ENCODE measurements at regions not wholly inside any gene's neighbourhood (a gene's known extent, or its start where the extent isn't known, plus 50 kb on each side); places are given as distances from the start of the nearest gene placed in this dataset.

- H3K4me3 ChIP-seq (replicated peaks; ENCODE audit: low read depth, low read length) = no peak overlapping the region
- TF ChIP-seq CTCF (IDR thresholded peaks at IDR 0.05; ENCODE audit: insufficient read depth, low read length, poor library complexity, severe bottlenecking) = no peak
- DNase-seq (ENCODE audit: extremely low read depth, insufficient read length) = no peak
- H3K27me3 ChIP-seq (replicated peaks; ENCODE audit: control insufficient read depth, insufficient read depth, low read length) = no peaks in the 10 kb centered on the region
- no peaks in the 10 kb centered on the region for H3K36me3 ChIP-seq (ENCODE audit: control insufficient read depth, insufficient read depth, low read length)
These were observed 291.2 kb upstream of the PCDH20 start for GRCh38 chr13:61706899-61707298.

- no peaks in the 10 kb centered on the region for H3K27me3 ChIP-seq (replicated peaks; ENCODE audit: control insufficient read depth, insufficient read depth, low read length)
- H3K36me3 ChIP-seq (ENCODE audit: control insufficient read depth, insufficient read depth, low read length) = no peaks in the 10 kb centered on the region
- no peak for DNase-seq (ENCODE audit: extremely low read depth, insufficient read length)
- TF ChIP-seq CTCF (IDR thresholded peaks at IDR 0.05; ENCODE audit: insufficient read depth, low read length, poor library complexity, severe bottlenecking) = no peak
- H3K4me3 ChIP-seq (replicated peaks; ENCODE audit: low read depth, low read length) = no peak overlapping the region
These were observed 285.0 kb upstream of the PCDH20 start for GRCh38 chr13:61700620-61701019.

GRCh38 chr13:61700181-61700580, 284.5 kb upstream of the PCDH20 start:
- no peak for DNase-seq (ENCODE audit: extremely low read depth, insufficient read length)
- Histone ChIP-seq H3K27me3 (replicated peaks; ENCODE audit: control insufficient read depth, insufficient read depth, low read length) (no peaks in the 10 kb centered on the region), H3K36me3 (ENCODE audit: control insufficient read depth, insufficient read depth, low read length) (no peaks in the 10 kb centered on the region), H3K4me3 (replicated peaks; ENCODE audit: low read depth, low read length) (no peak overlapping the region)
- TF ChIP-seq CTCF (IDR thresholded peaks at IDR 0.05; ENCODE audit: insufficient read depth, low read length, poor library complexity, severe bottlenecking) = no peak

GRCh38 chr13:61696676-61697075, 281.0 kb upstream of the PCDH20 start:
- no peak for DNase-seq (ENCODE audit: extremely low read depth, insufficient read length)
- Histone ChIP-seq H3K27me3 (replicated peaks; ENCODE audit: control insufficient read depth, insufficient read depth, low read length) (no peaks in the 10 kb centered on the region), H3K36me3 (ENCODE audit: control insufficient read depth, insufficient read depth, low read length) (no peaks in the 10 kb centered on the region), H3K4me3 (replicated peaks; ENCODE audit: low read depth, low read length) (no peak overlapping the region)
- no peak for TF ChIP-seq CTCF (IDR thresholded peaks at IDR 0.05; ENCODE audit: insufficient read depth, low read length, poor library complexity, severe bottlenecking)

GRCh38 chr13:61695147-61695546, 279.5 kb upstream of the PCDH20 start:
- Histone ChIP-seq H3K27me3 (replicated peaks; ENCODE audit: control insufficient read depth, insufficient read depth, low read length) (no peaks in the 10 kb centered on the region), H3K4me3 (replicated peaks; ENCODE audit: low read depth, low read length) (no peak overlapping the region), H3K36me3 (ENCODE audit: control insufficient read depth, insufficient read depth, low read length) (no peaks in the 10 kb centered on the region)
- TF ChIP-seq CTCF (IDR thresholded peaks at IDR 0.05; ENCODE audit: insufficient read depth, low read length, poor library complexity, severe bottlenecking) = no peak
- DNase-seq (ENCODE audit: extremely low read depth, insufficient read length) = no peak

GRCh38 chr13:61692691-61693090, 277.0 kb upstream of the PCDH20 start:
- no peak overlapping the region for H3K4me3 ChIP-seq (replicated peaks; ENCODE audit: low read depth, low read length)
- no peaks in the 10 kb centered on the region for H3K36me3 ChIP-seq (ENCODE audit: control insufficient read depth, insufficient read depth, low read length)
- no peak for DNase-seq (ENCODE audit: extremely low read depth, insufficient read length)
- H3K27me3 ChIP-seq (replicated peaks; ENCODE audit: control insufficient read depth, insufficient read depth, low read length) = no peaks in the 10 kb centered on the region
- no peak for TF ChIP-seq CTCF (IDR thresholded peaks at IDR 0.05; ENCODE audit: insufficient read depth, low read length, poor library complexity, severe bottlenecking)
